BLaER1 (cell line): ENCODE measurements at regions not wholly inside any gene's neighbourhood (a gene's known extent, or its start where the extent isn't known, plus 50 kb on each side); places are given as distances from the start of the nearest gene placed in this dataset.

Experiments
- H3K27ac ChIP-seq: shearing (Covaris generic); formaldehyde crosslinking; 2 replicates; pipeline ENCODE4 v1.8.1; 2022
- H3K27me3 ChIP-seq: shearing (Covaris generic); formaldehyde crosslinking; 2 replicates; pipeline ENCODE4 v1.8.1; 2022
- H3K36me3 ChIP-seq: shearing (Covaris generic); formaldehyde crosslinking; 2 replicates; pipeline ENCODE4 v1.8.1; 2022
- H3K4me1 ChIP-seq: shearing (Covaris generic); formaldehyde crosslinking; 2 replicates; pipeline ENCODE4 v1.8.1; 2022
- H3K4me2 ChIP-seq: shearing (Covaris generic); formaldehyde crosslinking; 2 replicates; pipeline ENCODE4 v1.8.1; 2022
- H3K4me3 ChIP-seq: shearing (Covaris generic); formaldehyde crosslinking; 2 replicates; pipeline ENCODE4 v1.8.1; 2022
- H3K9ac ChIP-seq: shearing (Covaris generic); formaldehyde crosslinking; 2 replicates; pipeline ENCODE4 v1.8.1; 2022
- H3K9me3 ChIP-seq: shearing (Covaris generic); formaldehyde crosslinking; 2 replicates; pipeline ENCODE4 v1.8.1; 2022
- H4K20me1 ChIP-seq: shearing (Covaris generic); formaldehyde crosslinking; 2 replicates; pipeline ENCODE4 v1.8.1; 2022
- Cebpa-rat ChIP-seq: shearing (Covaris generic); IDR thresholded peaks from 2 replicates; pipeline ENCODE4 v1.8.1; 2022

DNA sequence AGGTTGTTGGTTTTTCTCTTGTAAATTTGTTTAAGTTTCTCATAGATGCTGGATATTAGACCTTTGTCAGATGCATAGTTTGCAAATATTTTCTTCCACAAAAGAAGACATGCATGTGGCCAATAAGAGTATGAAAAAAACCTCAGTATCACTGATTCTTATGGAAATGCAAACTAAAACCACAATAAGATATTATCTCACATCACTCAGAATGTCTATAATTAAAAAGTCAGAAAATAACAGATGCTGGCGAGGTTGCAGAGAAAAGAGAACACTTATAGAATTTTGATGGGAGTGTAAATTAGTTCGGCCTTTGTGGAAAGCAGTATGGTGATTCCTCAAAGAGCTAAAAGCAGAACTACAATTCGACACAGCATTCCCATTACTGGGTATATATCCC is 1355.6 kb downstream of the FAM133A start:
- no peak overlapping the region for H3K4me2 ChIP-seq
- no peaks in the 10 kb centered on the region for H3K4me1 ChIP-seq
- no peak overlapping the region for H3K27ac ChIP-seq
- TF ChIP-seq Cebpa-rat = no peak
- no peak overlapping the region for H3K4me3 ChIP-seq
- no peaks in the 10 kb centered on the region for H3K36me3 ChIP-seq
- H3K27me3 ChIP-seq = peaks cover 47% of the 10 kb centered on the region
- H3K9ac ChIP-seq = no peak overlapping the region
- H4K20me1 ChIP-seq = no peaks in the 10 kb centered on the region
- H3K9me3 ChIP-seq = no peaks in the 10 kb centered on the region

DNA sequence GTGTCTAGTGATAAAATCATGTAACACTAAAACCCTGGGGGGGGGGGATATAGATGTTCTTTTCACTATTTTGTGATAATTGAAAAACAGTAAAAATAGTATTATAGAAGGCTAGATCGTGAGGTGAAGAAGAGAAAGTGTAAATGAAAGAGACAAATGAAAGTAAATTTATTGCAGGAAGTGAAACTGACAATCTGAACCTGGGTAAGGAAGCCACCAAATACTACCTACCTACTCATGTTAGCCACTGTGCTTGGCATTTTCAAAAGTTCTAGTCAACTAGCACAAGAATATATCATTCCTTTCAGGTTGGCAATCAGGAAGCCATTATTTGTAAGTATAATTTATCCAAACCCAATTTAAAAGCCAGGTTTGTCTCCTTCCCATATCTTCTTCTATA is 1366.1 kb downstream of the FAM133A start:
- H3K4me1 ChIP-seq = no peaks in the 10 kb centered on the region
- H3K4me3 ChIP-seq = no peak overlapping the region
- no peaks in the 10 kb centered on the region; the same call in 1 of the 2 replicates for H4K20me1 ChIP-seq
- H3K27ac ChIP-seq = no peak overlapping the region
- TF ChIP-seq Cebpa-rat = no peak
- no peaks in the 10 kb centered on the region for H3K36me3 ChIP-seq
- H3K4me2 ChIP-seq = no peak overlapping the region
- H3K9ac ChIP-seq = no peak overlapping the region
- peaks cover 62% of the 10 kb centered on the region for H3K27me3 ChIP-seq
- H3K9me3 ChIP-seq = no peaks in the 10 kb centered on the region; the same call in 1 of the 2 replicates

DNA sequence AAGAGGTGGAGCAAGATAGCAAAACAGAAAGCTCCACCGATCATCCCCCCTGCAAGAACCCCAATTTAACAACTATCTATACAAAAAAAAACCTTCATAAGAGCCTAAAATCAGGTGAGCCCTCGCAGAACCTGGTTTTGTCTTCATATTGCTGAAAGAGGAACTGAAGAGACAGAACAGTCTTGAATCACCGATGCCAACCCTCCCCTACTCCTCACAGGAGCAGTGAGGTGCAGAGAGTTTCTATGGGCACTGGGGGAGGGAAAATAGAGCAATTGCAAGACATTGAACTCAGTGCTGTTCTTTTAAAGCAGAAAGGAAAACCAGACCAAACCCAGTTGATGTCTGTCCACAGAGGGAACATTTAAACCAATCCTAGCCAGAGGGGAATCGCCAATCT is 1370.3 kb downstream of the FAM133A start:
- Histone ChIP-seq H4K20me1 (no peaks in the 10 kb centered on the region; the same call in 1 of the 2 replicates), H3K4me1 (no peaks in the 10 kb centered on the region), H3K27me3 (peaks cover 71% of the 10 kb centered on the region), H3K9ac (no peak overlapping the region), H3K4me2 (no peak overlapping the region), H3K9me3 (no peaks in the 10 kb centered on the region), H3K27ac (no peak overlapping the region), H3K36me3 (no peaks in the 10 kb centered on the region), H3K4me3 (no peak overlapping the region)
- TF ChIP-seq Cebpa-rat = no peak

DNA sequence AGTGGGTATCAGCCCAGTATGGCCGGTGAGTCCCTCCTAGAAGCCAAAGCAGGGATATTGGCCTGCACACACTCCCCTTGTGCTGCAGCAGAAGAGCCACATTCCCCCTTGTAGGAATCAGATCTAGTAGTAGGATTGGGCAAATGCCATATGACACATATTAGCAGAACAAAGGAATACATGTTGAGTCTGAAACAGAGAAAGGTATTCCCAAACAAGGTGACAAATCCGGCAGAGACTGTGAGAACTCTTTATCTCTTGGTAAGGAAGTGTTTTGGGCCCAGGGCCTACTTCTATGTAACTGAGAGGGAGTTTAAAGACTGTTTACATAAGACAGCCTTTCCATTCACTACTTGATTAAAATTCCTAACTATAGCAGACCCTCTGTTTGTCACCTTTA is 1382.0 kb downstream of the FAM133A start:
- Histone ChIP-seq H3K9ac (no peak overlapping the region), H3K4me1 (no peaks in the 10 kb centered on the region)

DNA sequence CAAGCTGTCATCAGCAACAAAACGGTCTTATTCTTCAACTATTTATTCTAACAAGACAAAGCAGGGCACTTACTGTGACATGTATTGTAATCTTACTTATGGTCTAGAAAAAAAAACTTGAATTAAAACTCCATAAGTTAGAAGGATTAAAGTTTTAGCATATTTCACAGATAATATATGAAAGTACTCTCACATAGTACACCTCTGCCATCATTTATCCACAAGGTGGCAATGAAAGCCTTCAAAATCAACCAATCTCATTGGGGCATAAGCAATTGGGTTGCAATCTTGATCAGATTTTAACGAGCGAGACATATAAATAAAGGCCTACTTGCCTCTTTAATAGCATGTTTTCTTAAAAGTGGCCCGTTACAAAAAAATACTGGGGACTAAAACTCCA is 1382.9 kb downstream of the FAM133A start:
- Histone ChIP-seq H3K36me3 (no peaks in the 10 kb centered on the region), H3K27ac (no peak overlapping the region), H3K27me3 (peaks cover 36% of the 10 kb centered on the region), H3K9ac (no peak overlapping the region), H3K9me3 (no peaks in the 10 kb centered on the region), H3K4me2 (no peak overlapping the region), H3K4me1 (no peaks in the 10 kb centered on the region), H4K20me1 (no peaks in the 10 kb centered on the region), H3K4me3 (no peak overlapping the region)
- TF ChIP-seq Cebpa-rat = no peak

More for the DNA sequence above, 1382.0 kb downstream of the FAM133A start:
- Histone ChIP-seq H3K4me2 (no peak overlapping the region), H3K27ac (no peak overlapping the region), H4K20me1 (no peaks in the 10 kb centered on the region), H3K27me3 (peaks cover 39% of the 10 kb centered on the region), H3K4me3 (no peak overlapping the region), H3K9me3 (no peaks in the 10 kb centered on the region), H3K36me3 (no peaks in the 10 kb centered on the region)
- no peak for TF ChIP-seq Cebpa-rat

DNA sequence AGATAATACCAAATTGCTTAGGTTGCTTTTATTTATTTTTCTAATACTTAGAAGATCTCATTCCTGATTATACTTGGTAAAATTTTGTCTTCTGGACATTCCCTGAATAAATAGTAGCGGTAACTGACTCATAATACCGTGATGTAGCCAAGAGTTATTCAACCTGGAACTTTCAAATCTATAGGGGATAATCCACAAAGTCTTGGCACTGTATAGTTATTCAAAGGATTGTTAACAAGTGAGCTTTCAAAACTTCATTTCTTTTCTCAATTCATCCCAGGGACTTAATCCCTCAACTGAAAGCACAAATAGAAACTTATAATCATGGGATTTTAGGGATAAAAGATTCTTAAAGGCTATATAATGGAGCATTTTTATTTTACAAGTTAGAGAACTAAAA is 1383.3 kb downstream of the FAM133A start:
- Histone ChIP-seq H3K4me2 (no peak overlapping the region), H3K27ac (no peak overlapping the region), H3K9me3 (no peaks in the 10 kb centered on the region), H4K20me1 (no peaks in the 10 kb centered on the region), H3K36me3 (no peaks in the 10 kb centered on the region), H3K4me3 (no peak overlapping the region), H3K4me1 (no peaks in the 10 kb centered on the region), H3K9ac (no peak overlapping the region), H3K27me3 (peaks cover 34% of the 10 kb centered on the region)
- no peak for TF ChIP-seq Cebpa-rat

DNA sequence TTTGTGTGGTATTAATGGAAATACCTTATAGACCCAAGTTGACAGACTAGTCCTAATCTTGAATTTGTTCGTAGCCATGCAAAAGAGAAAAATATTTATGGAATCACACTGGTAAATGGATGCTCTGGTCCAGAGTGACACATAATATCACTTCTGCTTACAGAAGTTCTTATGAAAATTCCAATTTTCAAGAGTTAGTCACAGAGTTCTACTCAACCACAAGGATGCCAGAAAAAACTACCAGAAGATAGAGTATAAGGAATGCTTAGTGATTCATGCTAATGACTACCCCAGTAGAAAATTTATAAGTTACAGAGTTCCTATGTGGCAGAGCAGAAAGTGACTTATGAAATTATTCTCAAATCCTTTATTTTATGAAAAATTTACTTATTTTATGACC is 1384.8 kb downstream of the FAM133A start:
- no peaks in the 10 kb centered on the region for H3K9me3 ChIP-seq
- no peaks in the 10 kb centered on the region for H3K4me1 ChIP-seq
- H4K20me1 ChIP-seq = no peaks in the 10 kb centered on the region; the same call in 1 of the 2 replicates
- H3K36me3 ChIP-seq = no peaks in the 10 kb centered on the region
- no peak overlapping the region for H3K9ac ChIP-seq
- H3K27ac ChIP-seq = no peak overlapping the region
- H3K4me2 ChIP-seq = no peak overlapping the region
- TF ChIP-seq Cebpa-rat = no peak
- H3K4me3 ChIP-seq = no peak overlapping the region
- peaks cover 42% of the 10 kb centered on the region for H3K27me3 ChIP-seq

DNA sequence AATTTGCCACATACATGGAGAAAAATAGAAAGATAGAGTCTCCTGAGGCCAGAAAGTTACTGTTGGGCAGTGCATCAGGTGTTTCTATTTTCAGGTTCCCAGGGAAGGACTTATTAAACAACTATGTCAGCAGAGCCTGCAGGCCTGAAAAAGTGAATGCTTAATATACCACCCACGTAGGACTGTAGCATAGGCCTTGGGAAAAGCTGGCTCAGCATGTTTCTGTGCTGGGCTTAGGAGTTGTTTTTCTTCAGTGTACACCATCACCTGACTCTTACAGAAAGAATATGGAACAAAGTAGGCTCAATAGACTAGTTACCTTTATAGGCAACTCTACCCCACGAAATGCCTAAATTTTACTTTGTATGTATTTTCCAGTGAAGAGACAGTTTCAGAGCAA is 1385.9 kb downstream of the FAM133A start:
- peaks cover 4% of the 10 kb centered on the region; the same call in 1 of the 2 replicates for H4K20me1 ChIP-seq
- no peaks in the 10 kb centered on the region for H3K36me3 ChIP-seq
- H3K4me1 ChIP-seq = no peaks in the 10 kb centered on the region
- H3K27ac ChIP-seq = no peak overlapping the region
- H3K9ac ChIP-seq = no peak overlapping the region
- H3K27me3 ChIP-seq = peaks cover 40% of the 10 kb centered on the region
- TF ChIP-seq Cebpa-rat = no peak
- H3K9me3 ChIP-seq = no peaks in the 10 kb centered on the region
- no peak overlapping the region for H3K4me3 ChIP-seq
- no peak overlapping the region for H3K4me2 ChIP-seq

DNA sequence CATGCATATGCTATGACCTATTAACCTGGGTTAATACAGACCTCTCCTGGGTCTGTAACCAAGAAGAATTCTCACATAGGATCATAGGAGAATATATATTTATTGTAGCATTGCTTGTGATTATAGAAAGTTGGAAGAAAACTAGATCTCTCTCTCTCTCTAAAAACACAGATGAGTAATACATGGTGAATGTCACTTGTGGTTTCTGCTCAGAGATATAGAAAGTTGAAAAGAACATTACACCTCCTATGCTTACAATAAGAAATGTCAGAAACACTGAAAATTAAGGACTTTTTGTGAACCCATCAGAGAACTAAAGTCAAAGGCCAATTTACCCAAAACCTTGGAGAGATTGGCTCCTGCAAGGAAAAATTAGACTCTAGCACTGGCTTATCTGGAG is 1389.5 kb downstream of the FAM133A start:
- H3K4me3 ChIP-seq = no peak overlapping the region
- H3K4me1 ChIP-seq = no peaks in the 10 kb centered on the region
- H3K4me2 ChIP-seq = no peak overlapping the region
- H3K27ac ChIP-seq = no peak overlapping the region
- H4K20me1 ChIP-seq = peaks cover 10% of the 10 kb centered on the region; the same call in 1 of the 2 replicates
- no peaks in the 10 kb centered on the region for H3K9me3 ChIP-seq
- H3K27me3 ChIP-seq = peaks cover 57% of the 10 kb centered on the region
- no peak overlapping the region for H3K9ac ChIP-seq
- no peaks in the 10 kb centered on the region for H3K36me3 ChIP-seq
- TF ChIP-seq Cebpa-rat = no peak

DNA sequence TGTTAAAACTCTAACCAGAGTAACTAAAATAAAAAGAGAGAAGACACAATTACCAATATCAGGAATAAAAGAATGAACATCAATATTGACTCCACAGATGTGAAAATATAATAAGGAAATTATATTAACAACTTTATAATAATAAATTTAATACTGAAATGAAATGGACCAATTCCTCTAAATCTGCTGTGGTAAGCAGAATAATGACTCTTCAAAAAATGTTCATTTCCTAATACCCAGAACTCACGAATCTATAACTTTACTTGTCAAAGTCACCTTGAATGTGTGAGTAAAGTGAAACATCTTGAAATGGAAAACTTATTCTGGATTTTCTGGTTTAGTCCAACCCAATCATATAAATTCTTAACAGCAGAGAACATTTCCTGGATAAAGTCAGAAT is 1391.1 kb downstream of the FAM133A start:
- no peak overlapping the region for H3K27ac ChIP-seq
- H4K20me1 ChIP-seq = peaks cover 17% of the 10 kb centered on the region; the same call in 1 of the 2 replicates
- H3K4me2 ChIP-seq = no peak overlapping the region
- no peak overlapping the region for H3K4me3 ChIP-seq
- H3K9ac ChIP-seq = no peak overlapping the region
- H3K4me1 ChIP-seq = no peaks in the 10 kb centered on the region
- H3K36me3 ChIP-seq = no peaks in the 10 kb centered on the region
- no peak for TF ChIP-seq Cebpa-rat
- no peaks in the 10 kb centered on the region for H3K9me3 ChIP-seq
- peaks cover 61% of the 10 kb centered on the region for H3K27me3 ChIP-seq

DNA sequence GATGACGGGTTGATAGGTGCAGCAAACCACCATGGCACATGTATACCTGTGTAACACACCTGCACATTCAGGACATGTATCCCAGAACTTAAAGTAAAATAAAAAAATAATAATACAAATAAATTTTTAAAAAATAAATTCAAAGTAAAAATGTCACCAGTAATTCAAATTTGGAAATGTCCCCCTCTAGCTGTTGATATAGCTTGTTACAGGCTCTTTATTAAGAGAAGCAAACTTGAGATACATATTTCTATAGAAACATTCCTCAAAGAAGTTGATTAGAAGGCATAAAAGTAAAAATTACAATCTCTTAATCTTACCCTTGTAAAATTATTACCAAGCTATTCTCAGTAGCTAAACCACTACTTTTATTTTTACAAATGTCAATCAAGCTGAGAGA is 1397.0 kb downstream of the FAM133A start:
- no peak for TF ChIP-seq Cebpa-rat
- H3K27ac ChIP-seq = no peak overlapping the region
- H3K36me3 ChIP-seq = no peaks in the 10 kb centered on the region
- no peak overlapping the region for H3K4me2 ChIP-seq
- peaks cover 13% of the 10 kb centered on the region; the same call in 1 of the 2 replicates for H4K20me1 ChIP-seq
- no peaks in the 10 kb centered on the region for H3K4me1 ChIP-seq
- H3K4me3 ChIP-seq = no peak overlapping the region
- no peaks in the 10 kb centered on the region for H3K9me3 ChIP-seq
- H3K9ac ChIP-seq = no peak overlapping the region
- peaks cover 59% of the 10 kb centered on the region for H3K27me3 ChIP-seq
